Hepatocyte (in vitro differentiated cells): ENCODE measurements at regions not wholly inside any gene's neighbourhood (a gene's known extent, or its start where the extent isn't known, plus 50 kb on each side); places are given as distances from the start of the nearest gene placed in this dataset.

Experiments used
- DNase-seq: peaks from one replicate; pipeline ENCODE4 v3.0.0-alpha.2; 2016; ENCODE audit warnings: low spot score
- H2AFZ ChIP-seq: fragments of 200-600 bp; sonication (generic); 2 replicates; pipeline ENCODE4 v1.6.0; 2016; ENCODE audit warnings: antibody characterized with exemption, mild to moderate bottlenecking
- H3K27ac ChIP-seq: fragments of 200-600 bp; sonication (generic); 2 replicates; pipeline ENCODE4 v1.5.1; 2016; ENCODE audit warnings: mild to moderate bottlenecking
- H3K27me3 ChIP-seq: fragments of 200-600 bp; sonication (generic); 2 replicates; pipeline ENCODE4 v1.6.1; 2016
- H3K36me3 ChIP-seq: fragments of 200-600 bp; sonication (generic); replicated peaks from 2 replicates; pipeline ENCODE4 v1.5.1; 2016; ENCODE audit warnings: low read depth; ENCODE audit not compliant: insufficient read depth
- H3K4me1 ChIP-seq: fragments of 200-600 bp; sonication (generic); 2 replicates; pipeline ENCODE4 v1.5.1; 2016; ENCODE audit warnings: mild to moderate bottlenecking, moderate library complexity; ENCODE audit not compliant: insufficient read depth
- H3K4me2 ChIP-seq: fragments of 200-600 bp; sonication (generic); 2 replicates; pipeline ENCODE4 v1.6.0; 2016
- H3K4me3 ChIP-seq: fragments of 200-600 bp; sonication (generic); 2 replicates; pipeline ENCODE4 v1.5.1; 2016; ENCODE audit warnings: mild to moderate bottlenecking
- H3K79me2 ChIP-seq: fragments of 200-600 bp; sonication (generic); 2 replicates; pipeline ENCODE4 v1.6.0; 2017; ENCODE audit warnings: mild to moderate bottlenecking
- H3K9me2 ChIP-seq: fragments of 200-600 bp; sonication (generic); replicated peaks from 2 replicates; pipeline ENCODE4 v1.6.0; 2017; ENCODE audit warnings: mild to moderate bottlenecking; ENCODE audit not compliant: insufficient read depth
- H3K9me3 ChIP-seq: fragments of 200-600 bp; sonication (generic); 2 replicates; pipeline ENCODE4 v1.5.1; 2016; ENCODE audit warnings: low read depth, mild to moderate bottlenecking
- H4K20me1 ChIP-seq: fragments of 200-600 bp; sonication (generic); 2 replicates; pipeline ENCODE4 v1.6.0; 2016; ENCODE audit warnings: mild to moderate bottlenecking; ENCODE audit not compliant: insufficient read depth, poor library complexity, severe bottlenecking
- EZH2 ChIP-seq: fragments of 200-600 bp; sonication (generic); IDR thresholded peaks from 2 replicates; pipeline ENCODE4 v1.6.1; 2016; ENCODE audit warnings: antibody characterized with exemption, mild to moderate bottlenecking, borderline replicate concordance
- EZH2phosphoT487 ChIP-seq: fragments of 200-600 bp; sonication (generic); IDR thresholded peaks from one replicate; pipeline ENCODE4 v1.6.1; 2018; ENCODE audit warnings: antibody characterized with exemption, mild to moderate bottlenecking, low read depth, moderate library complexity; ENCODE audit not compliant: unreplicated experiment, severe bottlenecking
- WGBS: methylation state at CpG from one replicate; pipeline ENCODE4 v1.1.6; 2016; ENCODE audit warnings: low lambda C conversion rate; ENCODE audit errors: missing lambda C conversion rate; 5-methylcytosine and 5-hydroxymethylcytosine counted together
- TF ChIP-seq, protein P1 (sequence below): fragments of 200-600 bp; sonication (generic); IDR thresholded peaks from 2 replicates; pipeline ENCODE4 v1.5.1; 2016; ENCODE audit warnings: antibody characterized with exemption, mild to moderate bottlenecking; ENCODE audit not compliant: poor library complexity

DNA sequence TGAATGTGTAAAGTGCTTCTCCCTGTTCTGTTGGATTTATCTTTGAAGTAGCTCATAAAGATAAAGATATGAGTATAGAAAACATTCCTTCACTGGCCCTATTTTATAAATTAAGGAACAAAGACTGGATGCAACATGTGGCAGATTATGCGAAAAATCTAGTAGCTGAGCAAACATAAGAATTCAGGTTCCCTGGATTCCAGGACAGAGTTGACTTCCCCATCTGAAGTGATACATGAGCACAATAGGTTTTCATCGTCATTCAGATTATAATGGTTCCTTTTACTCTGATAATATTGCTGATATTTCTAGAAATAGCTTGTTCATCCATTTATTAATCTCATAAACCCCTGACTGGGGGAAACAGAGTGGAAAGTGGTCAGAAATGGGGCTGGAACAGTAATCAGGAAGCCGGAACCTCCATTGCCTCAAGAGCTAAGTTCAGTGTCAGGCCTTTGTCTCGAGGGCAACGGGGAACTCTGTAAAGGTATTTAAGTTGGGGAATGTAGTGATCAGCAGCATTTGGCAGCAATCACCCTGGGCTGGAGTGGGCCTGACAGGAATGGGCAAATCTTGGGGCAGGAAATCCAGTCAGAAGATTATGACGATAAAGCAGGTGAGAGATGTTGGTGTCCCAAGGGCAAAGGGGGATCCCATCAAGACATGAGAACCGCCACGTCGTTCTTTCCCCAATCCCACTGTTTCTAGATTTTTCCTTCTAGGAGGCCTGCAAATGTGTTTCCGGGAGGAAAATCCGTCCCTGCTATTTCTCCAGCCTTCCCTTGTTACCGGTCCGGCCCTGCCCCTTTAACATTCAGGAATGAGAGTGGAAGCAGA, 232.5 kb upstream of the SERP2 start:
- Histone ChIP-seq H3K4me2 (peak overlapping the region; percentile 80), H3K79me2 (no peaks in the 10 kb centered on the region), H2AFZ (peak overlapping the region; percentile 66), H3K9me3 (no peaks in the 10 kb centered on the region), H3K36me3 (no peaks in the 10 kb centered on the region), H3K4me3 (peak overlapping the region; percentile 20), H3K9me2 (no peaks in the 10 kb centered on the region), H3K27me3 (no peaks in the 10 kb centered on the region), H3K4me1 (peaks cover 14% of the 10 kb centered on the region), H3K27ac (peak overlapping the region; percentile 99), H4K20me1 (no peaks in the 10 kb centered on the region)
- WGBS: 50% methylated on average over 13 of the region's 13 CpGs
- TF ChIP-seq, protein P1, sequence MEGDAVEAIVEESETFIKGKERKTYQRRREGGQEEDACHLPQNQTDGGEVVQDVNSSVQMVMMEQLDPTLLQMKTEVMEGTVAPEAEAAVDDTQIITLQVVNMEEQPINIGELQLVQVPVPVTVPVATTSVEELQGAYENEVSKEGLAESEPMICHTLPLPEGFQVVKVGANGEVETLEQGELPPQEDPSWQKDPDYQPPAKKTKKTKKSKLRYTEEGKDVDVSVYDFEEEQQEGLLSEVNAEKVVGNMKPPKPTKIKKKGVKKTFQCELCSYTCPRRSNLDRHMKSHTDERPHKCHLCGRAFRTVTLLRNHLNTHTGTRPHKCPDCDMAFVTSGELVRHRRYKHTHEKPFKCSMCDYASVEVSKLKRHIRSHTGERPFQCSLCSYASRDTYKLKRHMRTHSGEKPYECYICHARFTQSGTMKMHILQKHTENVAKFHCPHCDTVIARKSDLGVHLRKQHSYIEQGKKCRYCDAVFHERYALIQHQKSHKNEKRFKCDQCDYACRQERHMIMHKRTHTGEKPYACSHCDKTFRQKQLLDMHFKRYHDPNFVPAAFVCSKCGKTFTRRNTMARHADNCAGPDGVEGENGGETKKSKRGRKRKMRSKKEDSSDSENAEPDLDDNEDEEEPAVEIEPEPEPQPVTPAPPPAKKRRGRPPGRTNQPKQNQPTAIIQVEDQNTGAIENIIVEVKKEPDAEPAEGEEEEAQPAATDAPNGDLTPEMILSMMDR: no peak
- no peak for TF ChIP-seq EZH2
- TF ChIP-seq EZH2phosphoT487: no peak
- no peak for DNase-seq

DNA sequence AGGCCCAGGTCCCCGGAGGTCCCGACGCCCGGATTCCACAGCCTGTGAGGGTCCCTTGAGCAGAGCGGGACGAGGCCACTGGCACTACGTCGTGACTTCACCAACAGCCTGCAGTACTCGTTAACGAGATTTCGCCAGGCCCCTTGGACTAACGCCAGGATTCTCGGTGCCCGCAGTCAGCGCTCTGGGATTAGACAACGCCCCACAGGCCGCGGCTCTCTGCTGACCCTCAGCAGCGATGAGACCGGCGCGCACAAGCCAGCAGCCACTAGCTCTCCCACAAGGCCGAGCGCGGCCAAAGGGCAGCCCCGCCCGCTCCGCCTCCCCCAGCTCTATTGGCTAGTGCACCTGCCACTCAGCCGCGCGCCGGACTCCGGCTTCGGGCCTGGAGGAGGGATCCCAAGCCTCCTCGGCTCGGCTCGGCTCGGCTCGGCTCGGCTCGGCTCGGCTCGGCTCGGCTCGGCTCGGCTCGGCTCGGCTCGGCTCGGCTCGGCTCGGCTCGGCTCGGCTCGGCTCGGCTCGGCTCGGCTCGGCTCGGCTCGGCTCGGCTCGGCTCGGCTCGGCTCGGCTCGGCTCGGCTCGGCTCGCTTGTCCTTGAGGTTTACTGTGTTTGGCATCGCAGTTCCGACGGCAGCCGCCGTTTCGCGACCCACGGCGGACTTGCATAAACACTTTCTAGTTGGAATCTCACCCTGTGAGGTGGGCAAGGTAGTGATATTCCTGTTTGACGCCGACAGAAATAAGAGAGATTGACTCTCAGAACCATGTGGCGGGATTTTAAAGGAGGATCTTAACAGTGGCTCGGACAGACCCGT, 231.7 kb upstream of the SERP2 start:
- Histone ChIP-seq H3K27me3 (no peaks in the 10 kb centered on the region), H3K4me1 (peaks cover 14% of the 10 kb centered on the region), H3K4me2 (peak overlapping the region; percentile 80), H2AFZ (peak overlapping the region; percentile 66), H3K9me2 (no peaks in the 10 kb centered on the region), H4K20me1 (no peaks in the 10 kb centered on the region), H3K4me3 (peak overlapping the region; percentile 22), H3K79me2 (no peaks in the 10 kb centered on the region), H3K9me3 (no peaks in the 10 kb centered on the region), H3K27ac (peak overlapping the region; percentile 99), H3K36me3 (no peaks in the 10 kb centered on the region)
- peak; percentile 99 for DNase-seq
- TF ChIP-seq EZH2: no peak
- TF ChIP-seq, protein P1: peak; percentile 7
- WGBS: 1% methylated on average over 58 of the region's 84 CpGs

DNA sequence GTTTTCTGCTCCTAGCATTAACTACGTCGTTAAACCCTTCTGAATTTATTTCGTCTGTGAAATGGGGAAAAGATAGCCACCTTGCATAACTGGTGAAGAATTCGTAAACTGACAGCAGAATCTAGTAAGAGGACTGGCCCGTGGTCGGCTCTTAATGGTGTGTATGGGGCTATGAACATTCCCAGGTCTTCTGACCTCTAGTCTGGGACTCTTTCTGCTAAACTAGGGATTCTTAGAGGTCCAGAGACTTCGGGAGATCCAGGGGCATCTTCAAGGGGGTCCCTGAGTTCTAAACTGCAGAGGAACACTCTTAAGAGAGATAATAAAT, 231.1 kb upstream of the SERP2 start:
- H3K4me3 ChIP-seq: peak overlapping the region; percentile 22
- H3K27me3 ChIP-seq: no peaks in the 10 kb centered on the region
- peak; percentile 23 for DNase-seq
- no peaks in the 10 kb centered on the region for H3K79me2 ChIP-seq
- H4K20me1 ChIP-seq: no peaks in the 10 kb centered on the region
- H3K27ac ChIP-seq: peak overlapping the region; percentile 87
- H3K4me1 ChIP-seq: peaks cover 14% of the 10 kb centered on the region
- 4% methylated on average over 7 of the region's 7 CpGs for WGBS
- TF ChIP-seq EZH2phosphoT487: no peak
- TF ChIP-seq, protein P1: no peak
- TF ChIP-seq EZH2: no peak
- no peaks in the 10 kb centered on the region for H3K9me3 ChIP-seq
- H3K4me2 ChIP-seq: peak overlapping the region; percentile 73
- H2AFZ ChIP-seq: peak overlapping the region; percentile 49
- H3K9me2 ChIP-seq: no peaks in the 10 kb centered on the region
- H3K36me3 ChIP-seq: no peaks in the 10 kb centered on the region
